Osteocyte (in vitro differentiated cells): ENCODE measurements at regions not wholly inside any gene's neighbourhood (a gene's known extent, or its start where the extent isn't known, plus 50 kb on each side); places are given as distances from the start of the nearest gene placed in this dataset.

Experiments used
- DNase-seq: peaks from one replicate; pipeline ENCODE4 v3.0.0; 2021; ENCODE audit warnings: mixed read lengths; ENCODE audit not compliant: unreplicated experiment; ENCODE audit errors: extremely low spot score
- H3K27ac Mint-ChIP-seq: one replicate; pipeline ENCODE4 v1.8.0; 2021; ENCODE audit warnings: mild to moderate bottlenecking, mixed read lengths; ENCODE audit not compliant: unreplicated experiment
- H3K27me3 Mint-ChIP-seq: one replicate; pipeline ENCODE4 v1.8.0; 2021; ENCODE audit warnings: mixed read lengths; ENCODE audit not compliant: unreplicated experiment
- H3K36me3 Mint-ChIP-seq: one replicate; pipeline ENCODE4 v1.8.0; 2021; ENCODE audit warnings: mixed read lengths; ENCODE audit not compliant: unreplicated experiment
- H3K4me1 Mint-ChIP-seq: one replicate; pipeline ENCODE4 v1.8.0; 2021; ENCODE audit warnings: mixed read lengths; ENCODE audit not compliant: unreplicated experiment
- H3K4me3 Mint-ChIP-seq: one replicate; pipeline ENCODE4 v1.8.0; 2021; ENCODE audit warnings: mild to moderate bottlenecking, moderate library complexity, mixed read lengths; ENCODE audit not compliant: unreplicated experiment
- H3K9me3 Mint-ChIP-seq: one replicate; pipeline ENCODE4 v1.8.0; 2021; ENCODE audit warnings: mixed read lengths; ENCODE audit not compliant: unreplicated experiment
- CTCF ChIP-seq: fragments of 200-600 bp; sonication (generic); IDR thresholded peaks from 2 replicates; pipeline ENCODE4 v1.5.0; 2021; ENCODE audit warnings: antibody characterized with exemption, mild to moderate bottlenecking, moderate library complexity

GRCh38 chr6:6420107-6420506, 99.6 kb upstream of the F13A1 start:
- no peak overlapping the region for H3K4me3 Mint-ChIP-seq
- H3K9me3 Mint-ChIP-seq = peaks cover 15% of the 10 kb centered on the region
- no peak for TF ChIP-seq CTCF
- H3K36me3 Mint-ChIP-seq = no peaks in the 10 kb centered on the region
- no peak overlapping the region for H3K27ac Mint-ChIP-seq
- H3K27me3 Mint-ChIP-seq = peaks cover 3% of the 10 kb centered on the region
- H3K4me1 Mint-ChIP-seq = peaks cover under 1% of the 10 kb centered on the region
- DNase-seq = no peak

GRCh38 chr6:6434151-6434550, 113.7 kb upstream of the F13A1 start:
- Mint-ChIP-seq H3K36me3 (no peaks in the 10 kb centered on the region), H3K27ac (no peak overlapping the region), H3K9me3 (peaks cover 6% of the 10 kb centered on the region), H3K4me3 (no peak overlapping the region), H3K27me3 (peaks cover 10% of the 10 kb centered on the region), H3K4me1 (no peaks in the 10 kb centered on the region)
- TF ChIP-seq CTCF = no peak
- no peak for DNase-seq

GRCh38 chr6:6434723-6435122, 114.3 kb upstream of the F13A1 start:
- Mint-ChIP-seq H3K36me3 (no peaks in the 10 kb centered on the region), H3K4me3 (no peak overlapping the region), H3K4me1 (no peaks in the 10 kb centered on the region), H3K27ac (no peak overlapping the region), H3K27me3 (peaks cover 10% of the 10 kb centered on the region), H3K9me3 (peaks cover 6% of the 10 kb centered on the region)
- no peak for DNase-seq
- TF ChIP-seq CTCF = no peak

- H3K4me1 Mint-ChIP-seq = no peaks in the 10 kb centered on the region
- H3K27ac Mint-ChIP-seq = no peak overlapping the region
- H3K36me3 Mint-ChIP-seq = no peaks in the 10 kb centered on the region
- no peak overlapping the region for H3K4me3 Mint-ChIP-seq
- peaks cover 10% of the 10 kb centered on the region for H3K27me3 Mint-ChIP-seq
- no peak for TF ChIP-seq CTCF
- no peaks in the 10 kb centered on the region for H3K9me3 Mint-ChIP-seq
- no peak for DNase-seq
Measured at GRCh38 chr6:6436366-6436765, 115.9 kb upstream of the F13A1 start.

GRCh38 chr6:6436946-6437345, 116.5 kb upstream of the F13A1 start:
- peaks cover 10% of the 10 kb centered on the region for H3K27me3 Mint-ChIP-seq
- DNase-seq = no peak
- no peaks in the 10 kb centered on the region for H3K9me3 Mint-ChIP-seq
- H3K4me3 Mint-ChIP-seq = no peak overlapping the region
- H3K27ac Mint-ChIP-seq = no peak overlapping the region
- H3K36me3 Mint-ChIP-seq = no peaks in the 10 kb centered on the region
- H3K4me1 Mint-ChIP-seq = no peaks in the 10 kb centered on the region
- TF ChIP-seq CTCF = no peak
